GM18517 (cell line): ENCODE measurements at regions not wholly inside any gene's neighbourhood (a gene's known extent, or its start where the extent isn't known, plus 50 kb on each side); places are given as distances from the start of the nearest gene placed in this dataset.
A peak's percentile ranks its signal among the peaks of the same experiment; 100 is the strongest.
"Not testable (repeated sequence)": the region's sequence is repeated elsewhere in the genome, so short reads cannot be mapped to it uniquely, and the experiment has no call there.

Experiments used
- ATAC-seq: cut with Tn5 transposase; IDR thresholded peaks from one replicate; pipeline ENCODE4 v1.9.1; 2021; ENCODE audit warnings: mild to moderate bottlenecking, moderate library complexity; ENCODE audit not compliant: unreplicated experiment

- not testable (repeated sequence) for ATAC-seq
Measured at GRCh38 chr1:245102149-245102548, 52.6 kb upstream of the KIF26B start.

- no peak for ATAC-seq
Measured at GRCh38 chr1:245099401-245099800, 55.4 kb upstream of the KIF26B start.

- ATAC-seq = no peak
Measured at GRCh38 chr1:245098924-245099323, 55.9 kb upstream of the KIF26B start.

DNA sequence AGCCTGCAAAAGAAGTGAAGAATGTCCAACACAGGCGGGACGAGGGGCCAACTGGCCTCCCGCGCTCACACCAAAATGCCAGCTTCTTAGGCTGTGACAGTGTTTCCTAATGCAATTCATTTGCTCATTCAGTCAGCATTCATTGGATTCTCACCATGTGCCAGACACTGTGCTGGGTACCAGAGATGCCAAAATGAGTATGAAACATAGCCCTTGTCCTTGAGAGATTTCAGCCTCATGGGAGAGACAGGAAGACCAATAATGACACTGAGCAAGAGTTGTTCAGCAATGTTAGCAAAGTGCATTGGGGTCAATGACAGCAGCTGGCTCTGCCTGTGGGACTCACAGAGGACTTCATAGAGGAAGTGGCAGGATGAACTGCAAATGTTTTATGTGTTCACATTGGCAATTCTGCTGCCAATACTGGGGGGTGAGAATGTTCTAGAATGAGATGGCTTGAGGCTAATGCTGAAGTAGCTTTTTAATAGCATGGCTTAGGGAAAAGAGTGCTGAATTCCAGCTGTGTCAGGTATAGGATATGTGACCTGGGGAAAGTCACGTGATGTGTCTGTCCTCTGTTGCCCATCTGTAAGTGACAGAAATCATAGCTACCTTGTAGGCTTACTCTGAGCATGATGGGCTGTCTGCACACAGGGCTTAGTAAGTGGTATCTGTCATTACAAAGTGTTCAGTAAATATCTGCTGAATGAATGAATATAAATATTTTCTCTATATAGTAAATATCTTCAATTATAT, 58.3 kb upstream of the KIF26B start:
- no peak for ATAC-seq

DNA sequence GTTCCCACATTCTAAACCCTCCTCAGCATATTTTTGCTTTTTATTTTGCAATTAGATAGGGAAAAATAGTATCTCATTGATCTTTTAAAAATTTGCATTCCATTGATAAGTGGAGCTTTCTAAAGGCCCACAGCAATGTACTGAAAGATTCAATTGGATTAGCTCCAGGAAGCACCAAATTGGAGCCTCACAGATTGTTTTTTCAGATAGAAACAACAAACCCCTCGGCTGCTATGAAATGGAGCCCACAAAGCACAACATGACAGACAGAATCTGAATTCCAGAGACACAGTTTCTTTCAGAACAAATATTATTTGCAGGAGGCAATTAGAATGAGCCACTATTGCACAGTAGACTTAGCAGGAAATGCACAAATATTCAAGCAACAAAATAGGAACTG, 58.9 kb upstream of the KIF26B start:
- ATAC-seq = no peak

DNA sequence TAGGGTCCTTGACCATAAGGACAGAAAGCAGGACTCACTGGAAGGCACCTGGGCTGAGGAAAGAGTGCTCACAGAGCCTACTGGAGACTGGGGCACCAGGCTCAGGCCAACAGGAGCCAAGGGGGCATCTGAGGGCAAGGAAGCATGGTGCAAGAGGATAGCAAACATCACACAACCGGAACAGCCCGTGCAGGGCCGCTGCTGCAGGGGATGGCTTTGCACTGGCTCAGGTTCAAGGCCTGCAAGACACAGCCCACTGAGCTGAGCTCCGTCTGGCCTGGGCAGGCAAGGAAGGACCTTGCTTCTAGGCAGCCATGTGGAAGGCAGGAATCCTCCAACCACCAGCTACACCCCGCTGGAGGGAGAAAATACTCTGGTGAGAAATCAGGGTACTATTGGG, 59.8 kb upstream of the KIF26B start:
- no peak for ATAC-seq

DNA sequence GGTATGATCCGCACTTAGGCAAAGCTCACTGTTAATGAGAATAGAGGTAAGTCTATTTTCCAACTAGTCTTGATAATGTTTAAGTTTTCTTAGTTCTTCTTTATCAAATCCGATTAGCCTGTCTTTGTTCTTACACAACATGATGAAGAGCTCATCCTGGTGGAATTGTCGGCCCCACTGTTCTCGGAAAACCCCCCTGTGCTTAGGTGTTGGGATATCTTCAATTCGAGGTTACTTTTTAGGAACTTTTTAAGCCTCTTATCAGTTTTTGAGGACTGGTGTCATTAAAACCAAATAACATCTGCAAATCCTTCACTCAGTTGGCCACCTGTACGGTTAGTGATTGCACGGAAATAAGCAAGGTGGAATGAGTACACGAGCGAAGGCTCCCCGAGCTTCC, 60.7 kb upstream of the KIF26B start:
- ATAC-seq = no peak

GRCh38 chr1:245092638-245092976, 62.2 kb upstream of the KIF26B start:
- ATAC-seq = no peak

- ATAC-seq = no peak
Measured at GRCh38 chr1:245091818-245092637, 62.8 kb upstream of the KIF26B start.

DNA sequence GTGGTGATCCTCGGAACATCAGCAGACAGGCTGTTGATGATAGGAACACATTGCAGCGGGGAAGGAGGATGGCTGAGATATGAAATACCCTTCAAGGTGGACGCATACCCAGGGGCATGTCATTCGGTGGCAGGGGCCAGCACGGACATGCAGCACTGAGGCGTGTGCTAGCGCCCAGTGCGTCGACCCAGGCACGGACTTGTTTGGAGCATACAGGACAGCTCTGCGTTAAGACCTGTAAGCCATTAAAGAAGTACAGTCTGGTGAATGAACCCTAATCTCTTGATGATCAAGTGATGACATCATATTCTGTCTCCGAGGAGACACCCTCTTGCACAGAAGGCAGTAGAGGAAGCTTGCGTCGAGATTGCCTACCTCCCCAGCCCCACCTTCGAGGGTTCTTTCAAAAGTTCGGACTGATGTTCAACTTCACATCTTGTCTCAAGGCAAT, 63.6 kb upstream of the KIF26B start:
- no peak for ATAC-seq

GRCh38 chr1:245090491-245091090, 64.2 kb upstream of the KIF26B start:
- no peak for ATAC-seq

GRCh38 chr1:245087723-245088122, 67.1 kb upstream of the KIF26B start:
- no peak for ATAC-seq

GRCh38 chr1:245086389-245086969, 68.3 kb upstream of the KIF26B start:
- no peak for ATAC-seq

- peak; percentile 73 for ATAC-seq
Measured at GRCh38 chr1:245085508-245086095, 69.2 kb upstream of the KIF26B start.

DNA sequence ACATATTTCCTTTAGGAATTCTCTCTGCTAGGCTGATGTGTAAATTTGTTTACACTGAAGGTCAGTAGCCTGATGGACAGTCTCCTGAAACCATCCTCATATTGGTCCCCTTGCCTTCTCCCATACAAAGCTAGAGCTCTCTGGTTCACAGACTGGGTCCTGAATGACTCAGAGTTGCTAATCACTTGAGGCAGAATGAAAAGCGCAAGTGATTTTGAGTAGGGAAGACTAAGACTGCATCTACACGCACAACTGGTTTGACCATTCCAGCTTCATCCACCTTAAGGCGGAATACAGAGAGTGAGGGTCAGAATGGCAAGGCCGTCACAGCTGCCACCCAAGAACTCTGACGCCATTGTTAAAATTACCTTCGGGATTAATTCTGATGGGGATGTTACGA, 70.2 kb upstream of the KIF26B start:
- no peak for ATAC-seq

GRCh38 chr1:245079021-245079609, 75.7 kb upstream of the KIF26B start:
- no peak for ATAC-seq

GRCh38 chr1:245074898-245075297, 79.9 kb upstream of the KIF26B start:
- no peak for ATAC-seq

DNA sequence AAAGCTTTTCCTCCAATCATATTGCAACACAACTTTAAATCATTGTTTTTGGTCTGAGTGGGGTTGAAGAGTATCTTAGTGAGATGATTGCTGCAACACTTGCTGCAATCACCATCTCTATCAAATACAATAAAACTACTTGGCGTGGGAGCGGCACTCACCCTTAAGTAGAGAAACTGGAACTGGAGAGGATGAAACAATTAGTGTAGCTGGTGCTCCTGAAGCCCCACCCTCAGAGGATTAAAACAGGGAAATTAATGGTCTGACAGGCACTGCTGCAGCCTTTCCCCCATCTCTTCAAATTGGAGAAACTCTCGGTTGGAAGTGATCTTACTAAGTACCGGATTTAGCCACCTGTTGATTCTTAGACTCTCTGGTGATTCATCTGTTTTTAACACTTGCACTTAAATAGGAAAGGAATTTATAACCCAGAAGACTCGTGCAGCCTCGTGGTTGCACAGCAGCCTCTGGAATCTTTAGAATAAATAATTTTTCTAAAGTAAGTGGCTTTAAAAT, 80.5 kb upstream of the KIF26B start:
- ATAC-seq = no peak

DNA sequence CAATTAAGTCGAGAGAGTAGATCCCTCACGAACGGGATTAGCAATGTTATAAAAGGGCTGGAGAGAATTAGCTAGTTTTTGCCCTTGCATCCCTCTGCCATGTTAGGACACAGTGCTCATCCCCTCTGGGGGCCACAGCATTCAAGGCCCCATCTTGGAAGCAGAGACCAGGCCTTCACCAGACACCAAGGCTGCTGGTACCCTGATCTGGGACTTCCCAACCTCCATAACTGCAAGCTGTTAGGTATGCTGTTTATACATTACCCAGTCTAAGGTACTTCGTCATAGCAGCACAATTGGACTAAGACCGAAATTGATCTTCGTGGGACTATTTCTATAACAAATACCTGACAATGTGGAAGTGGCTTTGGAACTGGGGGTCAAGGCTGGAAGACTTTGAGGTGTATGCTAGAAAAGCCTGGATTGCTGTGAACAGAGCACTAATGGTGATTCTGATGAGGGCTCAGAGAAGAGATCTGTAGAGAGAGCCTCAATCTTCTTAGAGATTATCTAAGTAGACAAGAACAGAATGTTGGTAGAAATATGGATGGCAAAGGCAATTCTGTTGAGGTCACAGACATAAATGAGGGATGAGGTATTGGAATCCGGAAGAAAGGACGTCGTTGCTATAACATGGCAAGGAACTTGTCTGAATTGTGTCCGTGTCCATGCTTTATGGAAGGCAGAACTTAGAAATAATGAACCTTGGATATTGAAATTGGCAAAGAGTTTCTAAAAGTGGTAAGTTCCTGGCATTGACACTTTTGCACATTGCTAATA, 83.8 kb upstream of the KIF26B start:
- no peak for ATAC-seq

DNA sequence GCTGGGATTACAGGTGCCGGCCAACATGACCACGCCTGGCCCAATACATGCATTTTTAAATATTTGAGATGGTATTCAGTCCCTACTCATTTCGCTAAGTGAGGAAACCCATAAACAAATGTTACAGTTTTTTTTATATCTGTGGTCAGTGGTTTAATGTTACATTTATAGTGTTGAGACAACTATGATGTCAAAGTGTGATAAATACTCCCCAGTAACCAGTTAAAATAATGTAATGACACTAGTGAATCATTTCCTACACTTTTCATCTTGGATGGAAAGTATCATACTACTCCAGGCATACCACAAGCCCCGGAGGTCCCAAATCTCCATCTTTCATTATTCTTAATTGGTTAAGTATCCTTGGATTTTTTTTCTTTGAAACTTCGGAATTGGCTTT, 87.5 kb upstream of the KIF26B start:
- ATAC-seq = no peak
